ENCODE measurements at regions not wholly inside any gene's neighbourhood (a gene's known extent, or its start where the extent isn't known, plus 50 kb on each side); places are given as distances from the start of the nearest gene placed in this dataset.

DNA sequence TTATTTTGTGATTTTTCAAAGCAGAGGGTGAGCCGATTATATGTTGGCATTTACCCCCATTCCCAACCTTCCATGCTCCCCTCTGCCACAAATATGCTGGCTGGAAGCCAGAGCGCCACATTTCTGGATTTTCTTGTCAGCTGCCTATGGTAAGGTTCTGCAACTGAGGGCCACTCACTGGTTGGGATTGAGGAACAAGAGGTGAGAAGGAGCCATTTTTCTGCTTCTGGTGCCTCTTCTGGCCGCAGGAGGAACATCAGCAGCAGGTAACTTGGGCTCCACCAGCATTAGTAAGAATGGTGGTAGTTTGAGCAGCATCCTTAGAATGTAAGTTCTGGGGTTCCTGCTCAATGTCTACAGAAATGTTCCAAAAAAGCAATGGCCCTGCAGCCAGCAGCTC is 159.5 kb upstream of the MAST4 start:
- no peak for TF ChIP-seq CTCF (IDR thresholded peaks at IDR 0.05)
- no peak for TF ChIP-seq POLR2AphosphoS5 (IDR thresholded peaks at IDR 0.05)
- no peak for TF ChIP-seq POLR2A (IDR thresholded peaks at IDR 0.05)

Measured in upper lobe of left lung (tissue), 4 donors.